ENCODE measurements at regions not wholly inside any gene's neighbourhood (a gene's known extent, or its start where the extent isn't known, plus 50 kb on each side); places are given as distances from the start of the nearest gene placed in this dataset.

- Histone ChIP-seq H3K9ac (ENCODE audit: extremely low read depth, insufficient read length, low read length) (no peak overlapping the region), H3K27me3 (ENCODE audit: insufficient read depth, low read length) (no peaks in the 10 kb centered on the region), H3K4ac (ENCODE audit: low read depth, low read length) (no peak overlapping the region), H2BK120ac (ENCODE audit: low read depth, low read length, poor library complexity, severe bottlenecking) (no peak overlapping the region), H4K20me1 (ENCODE audit: control insufficient read depth, insufficient read depth, insufficient read length) (no peaks in the 10 kb centered on the region), H3K4me1 (ENCODE audit: insufficient read depth, low read length) (no peaks in the 10 kb centered on the region), H3K4me2 (ENCODE audit: insufficient read depth, insufficient read length, low read length) (no peak overlapping the region), H3K79me2 (ENCODE audit: insufficient read depth, low read length) (no peaks in the 10 kb centered on the region), H2BK15ac (ENCODE audit: low read depth, low read length) (no peak overlapping the region), H2AFZ (ENCODE audit: low read length) (no peak overlapping the region), H3K27ac (ENCODE audit: insufficient read length, low read depth, low read length) (no peak overlapping the region), H3K14ac (ENCODE audit: insufficient read depth, low read length) (no peak overlapping the region), H3K9me3 (ENCODE audit: control insufficient read depth, low read depth, low read length) (no peaks in the 10 kb centered on the region), H3K23ac (ENCODE audit: insufficient read length, low read depth, low read length) (no peak overlapping the region), H2AK5ac (ENCODE audit: insufficient read length, low read length) (no peak overlapping the region), H2BK20ac (ENCODE audit: low read depth, low read length, poor library complexity, severe bottlenecking) (no peak overlapping the region), H2BK5ac (ENCODE audit: insufficient read length, low read length) (no peak overlapping the region), H2BK12ac (ENCODE audit: insufficient read length, low read depth, low read length) (no peak overlapping the region), H3K18ac (ENCODE audit: insufficient read length, low read depth, low read length) (no peak overlapping the region), H4K5ac (ENCODE audit: insufficient read length, low read depth, low read length) (no peak overlapping the region), H3K79me1 (ENCODE audit: insufficient read depth, low read depth, low read length, poor library complexity, severe bottlenecking) (no peaks in the 10 kb centered on the region), H3K56ac (ENCODE audit: insufficient read length, low read depth, low read length) (no peak overlapping the region), H3T11ph (ENCODE audit: low read length) (no peak overlapping the region), H4K91ac (ENCODE audit: insufficient read length, low read depth, low read length) (no peak overlapping the region), H4K8ac (replicated peaks; ENCODE audit: insufficient read length, low read depth, low read length) (no peak overlapping the region), H3K23me2 (ENCODE audit: insufficient read length, low read depth, low read length, poor library complexity, severe bottlenecking) (no peaks in the 10 kb centered on the region)
- H3K4me1 Mint-ChIP-seq = no peaks in the 10 kb centered on the region
- H3K36me3 Mint-ChIP-seq (ENCODE audit: insufficient read depth in 1 of 3, low read depth in 3 of 3) = no peaks in the 10 kb centered on the region; a peak in 1 of 7 replicates
- H3K4me3 Mint-ChIP-seq = no peak overlapping the region
- no CpG with 5 or more reads among the region's 1 CpG for WGBS (ENCODE audit: extremely low coverage, insufficient read length, low lambda C conversion rate)
- DNase-seq = no peak
- no peak for TF ChIP-seq CTCF (conservative IDR thresholded peaks at IDR 0.05)
- peaks cover 0 to 7% of the 10 kb centered on the region in 2 experiments; a peak in 2 of 5 replicates for H3K9me3 Mint-ChIP-seq
- H3K27me3 Mint-ChIP-seq (ENCODE audit: low read depth) = no peaks in the 10 kb centered on the region
- no peak overlapping the region for H3K27ac Mint-ChIP-seq
Measured at GRCh38 chr4:34250562-34250961, 1993.8 kb downstream of the ARAP2 start.

Data from H9 (cell line).